Thyroid gland (tissue), 4 donors: ENCODE measurements at regions not wholly inside any gene's neighbourhood (a gene's known extent, or its start where the extent isn't known, plus 50 kb on each side); places are given as distances from the start of the nearest gene placed in this dataset.

Experiments used
- DNase-seq, 2 donors: peaks; one replicate each; pipeline ENCODE4 v3.0.0-alpha.2; 2019
- H3K27ac ChIP-seq, 3 donors: fragments of 200-600 bp; sonication (generic); 1 replicate in 2 of 3; 2 replicates in 1 of 3; pipeline ENCODE4 v1.5.1; 2016 to 2019; ENCODE audit warnings: mild to moderate bottlenecking in 1 of 3, moderate library complexity in 1 of 3
- H3K27me3 ChIP-seq: fragments of 200-600 bp; sonication (generic); one replicate; pipeline ENCODE4 v1.5.1; 2019
- H3K36me3 ChIP-seq, 2 donors: fragments of 200-600 bp; sonication (generic); one replicate each; pipeline ENCODE4 v1.5.1; 2016 to 2019
- H3K4me1 ChIP-seq, 2 donors: fragments of 200-600 bp; sonication (generic); one replicate each; pipeline ENCODE4 v1.5.1; 2017 to 2019
- H3K4me3 ChIP-seq, 3 donors: fragments of 200-600 bp; sonication (generic); replicated peaks in 1 of 3; 1 replicate in 2 of 3; 2 replicates in 1 of 3; pipeline ENCODE4 v1.5.1; 2016; ENCODE audit warnings: mild to moderate bottlenecking in 1 of 3
- H3K9me3 ChIP-seq: fragments of 200-600 bp; sonication (generic); one replicate; pipeline ENCODE4 v1.5.1; 2017
- POLR2A ChIP-seq, 2 donors: fragments of 450-650 bp; IDR thresholded peaks; one replicate each; pipeline ENCODE4 v1.6.1; 2017; ENCODE audit warnings: antibody characterized with exemption in 2 of 2, mild to moderate bottlenecking in 2 of 2, moderate library complexity in 1 of 2
- WGBS, 2 donors: methylation state at CpG; one replicate each; pipeline ENCODE4 v1.1.5; 2017; 5-methylcytosine and 5-hydroxymethylcytosine counted together
- intact Hi-C: fragments of 100-400 bp; cut with DNase I; formaldehyde crosslinking; loops from one replicate; pipeline ENCODE4 v1.15.1; 2023
- TF ChIP-seq, protein P1 (sequence below), 6 experiments: fragments of 200-600 bp in 3 of 6; fragments of 450-650 bp in 3 of 6; sonication (generic) in 3 of 6; IDR thresholded peaks; one replicate each; pipeline ENCODE4 v1.5.1; 2016 to 2019; ENCODE audit warnings: antibody characterized with exemption in 6 of 6, mild to moderate bottlenecking in 2 of 6, inconsistent platforms in 1 of 6, moderate library complexity in 1 of 6

GRCh38 chr21:22223385-22223784, 1225.2 kb downstream of the NCAM2 start:
- H3K27ac ChIP-seq = no peak overlapping the region
- no peaks in the 10 kb centered on the region for H3K27me3 ChIP-seq
- WGBS, 2 donors = 57 to 66% methylated on average over 3 of the region's 3 CpGs
- DNase-seq = no peak
- H3K36me3 ChIP-seq = no peaks in the 10 kb centered on the region
- no peaks in the 10 kb centered on the region for H3K4me1 ChIP-seq
- no peak for TF ChIP-seq POLR2A (IDR thresholded peaks at IDR 0.05)
- TF ChIP-seq, protein P1, sequence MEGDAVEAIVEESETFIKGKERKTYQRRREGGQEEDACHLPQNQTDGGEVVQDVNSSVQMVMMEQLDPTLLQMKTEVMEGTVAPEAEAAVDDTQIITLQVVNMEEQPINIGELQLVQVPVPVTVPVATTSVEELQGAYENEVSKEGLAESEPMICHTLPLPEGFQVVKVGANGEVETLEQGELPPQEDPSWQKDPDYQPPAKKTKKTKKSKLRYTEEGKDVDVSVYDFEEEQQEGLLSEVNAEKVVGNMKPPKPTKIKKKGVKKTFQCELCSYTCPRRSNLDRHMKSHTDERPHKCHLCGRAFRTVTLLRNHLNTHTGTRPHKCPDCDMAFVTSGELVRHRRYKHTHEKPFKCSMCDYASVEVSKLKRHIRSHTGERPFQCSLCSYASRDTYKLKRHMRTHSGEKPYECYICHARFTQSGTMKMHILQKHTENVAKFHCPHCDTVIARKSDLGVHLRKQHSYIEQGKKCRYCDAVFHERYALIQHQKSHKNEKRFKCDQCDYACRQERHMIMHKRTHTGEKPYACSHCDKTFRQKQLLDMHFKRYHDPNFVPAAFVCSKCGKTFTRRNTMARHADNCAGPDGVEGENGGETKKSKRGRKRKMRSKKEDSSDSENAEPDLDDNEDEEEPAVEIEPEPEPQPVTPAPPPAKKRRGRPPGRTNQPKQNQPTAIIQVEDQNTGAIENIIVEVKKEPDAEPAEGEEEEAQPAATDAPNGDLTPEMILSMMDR (IDR thresholded peaks at IDR 0.05) = no peak
- no peaks in the 10 kb centered on the region for H3K9me3 ChIP-seq
- no peak overlapping the region for H3K4me3 ChIP-seq
- intact Hi-C loops = no loop called here

GRCh38 chr21:22224261-22224660, 1226.1 kb downstream of the NCAM2 start:
- WGBS, 2 donors = 88 to 89% methylated on average over 4 of the region's 4 CpGs
- H3K9me3 ChIP-seq = no peaks in the 10 kb centered on the region
- no peak for DNase-seq
- H3K4me1 ChIP-seq = no peaks in the 10 kb centered on the region
- H3K36me3 ChIP-seq = no peaks in the 10 kb centered on the region
- no peak overlapping the region for H3K4me3 ChIP-seq
- intact Hi-C loops = no loop called here
- H3K27ac ChIP-seq = no peak overlapping the region
- H3K27me3 ChIP-seq = no peaks in the 10 kb centered on the region
- TF ChIP-seq, protein P1 (IDR thresholded peaks at IDR 0.05) = no peak
- TF ChIP-seq POLR2A (IDR thresholded peaks at IDR 0.05) = no peak

DNA sequence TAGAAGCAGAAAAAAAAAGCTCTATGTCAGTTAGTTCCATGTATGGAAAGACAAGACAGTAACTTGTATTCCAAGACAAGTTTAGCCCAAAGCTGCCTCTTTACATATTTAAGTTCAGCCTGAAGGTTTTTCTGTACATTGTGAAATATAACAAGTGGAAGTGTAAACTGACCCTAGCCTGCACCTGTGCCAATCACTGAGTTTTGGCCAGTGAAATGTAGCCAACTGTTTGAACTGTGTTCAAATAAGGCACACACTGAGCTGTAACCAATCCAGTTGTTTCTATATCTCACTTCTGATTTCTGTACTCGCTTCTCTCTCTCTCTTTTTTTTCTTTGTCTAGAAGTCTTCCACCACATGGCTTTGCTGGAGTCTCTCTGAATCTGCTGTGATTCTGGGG, 1227.1 kb downstream of the NCAM2 start:
- DNase-seq = no peak
- H3K9me3 ChIP-seq = no peaks in the 10 kb centered on the region
- no peak overlapping the region for H3K4me3 ChIP-seq
- intact Hi-C loops = no loop called here
- TF ChIP-seq, protein P1 (IDR thresholded peaks at IDR 0.05) = no peak
- TF ChIP-seq POLR2A (IDR thresholded peaks at IDR 0.05) = no peak
- H3K36me3 ChIP-seq = no peaks in the 10 kb centered on the region
- 76 to 88% methylated on average over 1 of the region's 1 CpG for WGBS, 2 donors
- H3K4me1 ChIP-seq = no peaks in the 10 kb centered on the region
- no peak overlapping the region for H3K27ac ChIP-seq
- H3K27me3 ChIP-seq = no peaks in the 10 kb centered on the region

GRCh38 chr21:22231013-22231412, 1232.8 kb downstream of the NCAM2 start:
- Histone ChIP-seq H3K27ac (no peak overlapping the region), H3K27me3 (no peaks in the 10 kb centered on the region), H3K4me3 (no peak overlapping the region), H3K36me3 (no peaks in the 10 kb centered on the region), H3K4me1 (no peaks in the 10 kb centered on the region), H3K9me3 (no peaks in the 10 kb centered on the region)
- TF ChIP-seq, protein P1 (IDR thresholded peaks at IDR 0.05) = no peak
- TF ChIP-seq POLR2A (IDR thresholded peaks at IDR 0.05) = no peak
- intact Hi-C loops = no loop called here
- WGBS, 2 donors = 73 to 81% methylated on average over 2 of the region's 2 CpGs
- no peak for DNase-seq

DNA sequence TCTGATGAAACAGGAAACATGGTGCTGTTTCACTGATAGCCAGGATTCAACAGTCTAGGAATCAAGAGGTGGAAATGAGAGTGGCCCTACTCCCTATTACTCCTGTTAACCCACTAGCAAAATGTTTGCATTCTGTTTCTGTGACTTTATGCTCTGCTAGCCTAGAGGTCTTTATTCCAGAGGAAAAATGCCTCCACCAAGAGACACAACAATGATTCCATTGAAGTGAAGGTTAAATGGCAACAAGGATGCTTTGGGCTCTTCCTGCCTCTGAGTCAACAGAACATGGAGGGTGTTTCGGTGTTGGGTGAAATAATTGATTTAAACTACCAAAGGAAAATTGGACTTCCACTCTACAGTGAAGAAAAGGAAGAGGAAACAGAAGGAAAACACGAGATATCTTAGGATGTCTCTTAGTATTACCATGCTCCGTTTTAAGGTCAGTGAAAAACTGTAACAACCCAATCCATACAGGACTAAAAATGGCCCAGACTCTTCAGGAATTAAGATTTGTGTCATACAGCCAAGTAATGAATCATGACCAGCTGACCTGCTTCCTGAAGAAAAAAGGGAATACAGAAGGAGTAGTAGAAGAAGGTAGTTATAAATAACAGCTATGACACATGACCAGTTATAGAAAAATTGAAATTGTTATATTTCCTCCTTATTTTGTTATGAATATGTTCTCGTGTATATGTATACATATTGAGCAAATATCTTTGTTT, 1237.8 kb downstream of the NCAM2 start:
- Histone ChIP-seq H3K4me1 (no peaks in the 10 kb centered on the region), H3K27me3 (no peaks in the 10 kb centered on the region), H3K27ac (no peak overlapping the region), H3K9me3 (no peaks in the 10 kb centered on the region), H3K4me3 (no peak overlapping the region), H3K36me3 (no peaks in the 10 kb centered on the region)
- no peak for TF ChIP-seq POLR2A (IDR thresholded peaks at IDR 0.05)
- TF ChIP-seq, protein P1 (IDR thresholded peaks at IDR 0.05) = no peak
- intact Hi-C loops = no loop called here
- WGBS, 2 donors = 71% methylated on average over 4 of the region's 4 CpGs
- no peak for DNase-seq
